Non-pigmented ciliary epithelial cell (primary cell): ENCODE measurements at regions not wholly inside any gene's neighbourhood (a gene's known extent, or its start where the extent isn't known, plus 50 kb on each side); places are given as distances from the start of the nearest gene placed in this dataset.
A peak's percentile ranks its signal among the peaks of the same experiment; 100 is the strongest.

Source experiments
- DNase-seq: peaks from one replicate; pipeline ENCODE4 v3.0.0-alpha.2; 2010; ENCODE audit warnings: low read depth

GRCh38 chr15:31151301-31152233, 50.0 kb upstream of the TRPM1 start:
- DNase-seq: no peak

- DNase-seq: no peak
Observed at GRCh38 chr15:31153531-31153930, 52.0 kb upstream of the TRPM1 start.

- no peak for DNase-seq
Observed at GRCh38 chr15:31155151-31155550, 53.6 kb upstream of the TRPM1 start.

GRCh38 chr15:31156226-31156625, 54.7 kb upstream of the TRPM1 start:
- DNase-seq: no peak

GRCh38 chr15:31156808-31157207, 55.3 kb upstream of the TRPM1 start:
- no peak for DNase-seq

- no peak for DNase-seq
Observed at GRCh38 chr15:31157644-31158069, 56.1 kb upstream of the TRPM1 start.

GRCh38 chr15:31158858-31159569, 57.5 kb upstream of the TRPM1 start:
- DNase-seq: no peak

GRCh38 chr15:31159837-31160236, 58.3 kb upstream of the TRPM1 start:
- DNase-seq: no peak

GRCh38 chr15:31160297-31160696, 58.8 kb upstream of the TRPM1 start:
- no peak for DNase-seq

GRCh38 chr15:31160740-31161495, 59.4 kb upstream of the TRPM1 start:
- DNase-seq: no peak

- no peak for DNase-seq
Observed at GRCh38 chr15:31161951-31162350, 60.4 kb upstream of the TRPM1 start.

GRCh38 chr15:31162721-31163510, 61.4 kb upstream of the TRPM1 start:
- no peak for DNase-seq

GRCh38 chr15:31163769-31164572, 62.4 kb upstream of the TRPM1 start:
- peak; percentile 1 for DNase-seq

GRCh38 chr15:31164573-31164912, 63.0 kb upstream of the TRPM1 start:
- no peak for DNase-seq

GRCh38 chr15:31169558-31169957, 68.0 kb upstream of the TRPM1 start:
- DNase-seq: no peak

- DNase-seq: no peak
Observed at GRCh38 chr15:31171731-31172130, 70.2 kb upstream of the TRPM1 start.

GRCh38 chr15:31172606-31173005, 71.1 kb upstream of the TRPM1 start:
- no peak for DNase-seq

- no peak for DNase-seq
Observed at GRCh38 chr15:31173790-31174450, 72.4 kb upstream of the TRPM1 start.

GRCh38 chr15:31175484-31175883, 74.0 kb upstream of the TRPM1 start:
- no peak for DNase-seq

- no peak for DNase-seq
Observed at GRCh38 chr15:31177951-31178350, 76.4 kb upstream of the TRPM1 start.
